RWPE2 (cell line): ENCODE measurements at regions not wholly inside any gene's neighbourhood (a gene's known extent, or its start where the extent isn't known, plus 50 kb on each side); places are given as distances from the start of the nearest gene placed in this dataset.

ENCODE experiments used
- ATAC-seq: fragments of 200-7000 bp; cut with Tn5 transposase; 3 replicates; pipeline ENCODE4 v1.9.1; 2021; ENCODE audit warnings: low read depth
- DNase-seq: peaks from one replicate; pipeline ENCODE4 v3.0.0-alpha.2; 2020; ENCODE audit warnings: low spot score
- H3K27ac ChIP-seq: fragments of 450-650 bp; 2 replicates; pipeline ENCODE4 v1.5.1; 2017; ENCODE audit warnings: mild to moderate bottlenecking; ENCODE audit not compliant: poor library complexity, severe bottlenecking
- H3K27me3 ChIP-seq: fragments of 250-450 bp; sonication (Bioruptor Pico); 2 replicates; pipeline ENCODE4 v1.5.1; 2021; ENCODE audit warnings: mild to moderate bottlenecking, moderate library complexity; ENCODE audit not compliant: insufficient read depth, poor library complexity, severe bottlenecking
- H3K36me3 ChIP-seq: fragments of 250-450 bp; sonication (Bioruptor Pico); 2 replicates; pipeline ENCODE4 v1.5.1; 2020; ENCODE audit warnings: low read depth, mild to moderate bottlenecking, moderate library complexity
- H3K4me1 ChIP-seq: fragments of 250-450 bp; sonication (Bioruptor Pico); 2 replicates; pipeline ENCODE4 v1.5.1; 2021; ENCODE audit warnings: mild to moderate bottlenecking, moderate library complexity; ENCODE audit not compliant: insufficient read depth, poor library complexity, severe bottlenecking
- H3K4me3 ChIP-seq: fragments of 250-450 bp; sonication (Bioruptor Pico); 2 replicates; pipeline ENCODE4 v1.5.1; 2021; ENCODE audit warnings: mild to moderate bottlenecking, moderate library complexity; ENCODE audit not compliant: severe bottlenecking
- H3K9me3 ChIP-seq: fragments of 250-450 bp; sonication (Bioruptor Pico); 2 replicates; pipeline ENCODE4 v1.5.1; 2021; ENCODE audit warnings: mild to moderate bottlenecking, moderate library complexity; ENCODE audit not compliant: severe bottlenecking
- CTCF ChIP-seq: fragments of 450-650 bp; IDR thresholded peaks from one replicate; pipeline ENCODE4 v1.5.1; 2017; ENCODE audit warnings: mild to moderate bottlenecking, moderate library complexity; ENCODE audit not compliant: poor library complexity, severe bottlenecking

GRCh38 chr3:194970066-194970465, 284.4 kb downstream of the FAM43A start:
- no peaks in the 10 kb centered on the region for H3K27me3 ChIP-seq
- ATAC-seq: no peak
- no peak for DNase-seq

GRCh38 chr3:194971009-194971408, 285.3 kb downstream of the FAM43A start:
- no peak for DNase-seq
- no peak for ATAC-seq
- no peak for TF ChIP-seq CTCF

More at GRCh38 chr3:194970066-194970465, 284.4 kb downstream of the FAM43A start:
- Histone ChIP-seq H3K27ac (no peak overlapping the region), H3K4me3 (no peak overlapping the region), H3K9me3 (no peaks in the 10 kb centered on the region), H3K36me3 (no peaks in the 10 kb centered on the region), H3K4me1 (no peaks in the 10 kb centered on the region)
- no peak for TF ChIP-seq CTCF

GRCh38 chr3:194971965-194972364, 286.3 kb downstream of the FAM43A start:
- ATAC-seq: no peak

More at GRCh38 chr3:194971009-194971408, 285.3 kb downstream of the FAM43A start:
- Histone ChIP-seq H3K27me3 (no peaks in the 10 kb centered on the region), H3K36me3 (no peaks in the 10 kb centered on the region), H3K9me3 (no peaks in the 10 kb centered on the region), H3K4me1 (no peaks in the 10 kb centered on the region), H3K27ac (no peak overlapping the region), H3K4me3 (no peak overlapping the region)

GRCh38 chr3:194972641-194973040, 287.0 kb downstream of the FAM43A start:
- Histone ChIP-seq H3K9me3 (no peaks in the 10 kb centered on the region), H3K4me3 (no peak overlapping the region), H3K27me3 (no peaks in the 10 kb centered on the region), H3K4me1 (no peaks in the 10 kb centered on the region), H3K27ac (no peak overlapping the region), H3K36me3 (no peaks in the 10 kb centered on the region)
- no peak for ATAC-seq
- no peak for DNase-seq
- TF ChIP-seq CTCF: no peak

More at GRCh38 chr3:194971965-194972364, 286.3 kb downstream of the FAM43A start:
- no peak for DNase-seq
- no peak for TF ChIP-seq CTCF
- H3K27ac ChIP-seq: no peak overlapping the region
- H3K36me3 ChIP-seq: no peaks in the 10 kb centered on the region
- H3K4me1 ChIP-seq: no peaks in the 10 kb centered on the region
- H3K27me3 ChIP-seq: no peaks in the 10 kb centered on the region
- H3K4me3 ChIP-seq: no peak overlapping the region
- H3K9me3 ChIP-seq: no peaks in the 10 kb centered on the region

- Histone ChIP-seq H3K27ac (no peak overlapping the region), H3K4me1 (no peaks in the 10 kb centered on the region), H3K27me3 (no peaks in the 10 kb centered on the region), H3K36me3 (no peaks in the 10 kb centered on the region), H3K4me3 (no peak overlapping the region), H3K9me3 (no peaks in the 10 kb centered on the region)
- no peak for DNase-seq
- ATAC-seq: no peak
- TF ChIP-seq CTCF: no peak
Observed at GRCh38 chr3:194973366-194974000, 287.8 kb downstream of the FAM43A start.
